Karpas-422 (cell line): ENCODE measurements at regions not wholly inside any gene's neighbourhood (a gene's known extent, or its start where the extent isn't known, plus 50 kb on each side); places are given as distances from the start of the nearest gene placed in this dataset.

Experiments used
- DNase-seq: peaks from one replicate; pipeline ENCODE4 v3.0.0-alpha.2; 2015
- H2AFZ ChIP-seq: fragments of 200-600 bp; sonication (generic); 2 replicates; pipeline ENCODE4 v1.6.1; 2014; ENCODE audit warnings: antibody characterized with exemption, low read length, mixed read lengths
- H3K27ac ChIP-seq: fragments of 200-600 bp; sonication (generic); 2 replicates; pipeline ENCODE4 v1.5.1; 2014; ENCODE audit warnings: mild to moderate bottlenecking, low read length, moderate library complexity
- H3K27me3 ChIP-seq: fragments of 200-600 bp; sonication (generic); 2 replicates; pipeline ENCODE4 v1.6.1; 2014; ENCODE audit warnings: low read length, mixed read lengths
- H3K36me3 ChIP-seq: fragments of 200-600 bp; sonication (generic); 2 replicates; pipeline ENCODE4 v1.6.1; 2014; ENCODE audit warnings: low read length, mixed read lengths; ENCODE audit not compliant: insufficient read depth
- H3K4me1 ChIP-seq: fragments of 200-600 bp; sonication (generic); 2 replicates; pipeline ENCODE4 v1.6.1; 2014; ENCODE audit warnings: mild to moderate bottlenecking, low read length, mixed read lengths
- H3K4me2 ChIP-seq: fragments of 200-600 bp; sonication (generic); 2 replicates; pipeline ENCODE4 v1.6.1; 2014; ENCODE audit warnings: low read length, low read depth, mild to moderate bottlenecking; ENCODE audit not compliant: poor library complexity, severe bottlenecking
- H3K4me3 ChIP-seq: fragments of 200-600 bp; sonication (generic); 2 replicates; pipeline ENCODE4 v1.5.1; 2014; ENCODE audit warnings: mild to moderate bottlenecking, antibody characterized with exemption, low read length, mixed read lengths
- H3K79me2 ChIP-seq: fragments of 200-600 bp; sonication (generic); 2 replicates; pipeline ENCODE4 v1.6.1; 2014; ENCODE audit warnings: mild to moderate bottlenecking, low read length, mixed read lengths
- H3K9ac ChIP-seq: fragments of 200-600 bp; sonication (generic); 2 replicates; pipeline ENCODE4 v1.6.0; 2014; ENCODE audit warnings: low read length
- H3K9me2 ChIP-seq: fragments of 200-600 bp; sonication (generic), shearing (Covaris generic); replicated peaks from 2 replicates; pipeline ENCODE4 v1.6.0; 2014; ENCODE audit warnings: mild to moderate bottlenecking, low read length, moderate library complexity; ENCODE audit not compliant: insufficient read depth
- H3K9me3 ChIP-seq: fragments of 300-700, 200-600 bp; sonication (generic); 2 replicates; pipeline ENCODE4 v1.6.1; 2014; ENCODE audit warnings: low read length, mixed read lengths
- H4K20me1 ChIP-seq: fragments of 200-600 bp; sonication (generic); 2 replicates; pipeline ENCODE4 v1.6.1; 2014; ENCODE audit warnings: mild to moderate bottlenecking, antibody characterized with exemption, low read length, low read depth; ENCODE audit not compliant: insufficient read depth

DNA sequence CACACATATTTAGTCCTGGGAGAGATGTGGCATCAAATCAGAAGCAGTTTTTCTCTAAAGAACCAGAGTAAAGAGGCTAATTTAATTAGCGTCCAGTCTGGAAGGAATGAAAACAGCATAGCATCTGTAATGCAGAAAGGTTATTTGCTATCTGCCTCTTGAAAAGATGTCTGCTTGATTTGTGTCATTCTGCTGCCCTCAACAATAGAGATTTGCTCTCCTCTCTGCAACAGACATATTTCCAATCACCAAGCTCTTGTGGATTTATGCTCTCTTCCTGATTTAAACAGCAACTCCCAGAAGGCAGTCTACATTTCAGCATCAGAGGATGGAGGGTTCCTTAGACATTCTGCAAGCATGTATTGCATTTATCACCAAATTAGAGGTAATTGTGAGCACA is 53.5 kb upstream of the AKAP12 start:
- Histone ChIP-seq H3K36me3 (no peaks in the 10 kb centered on the region), H3K9ac (no peak overlapping the region), H3K4me1 (no peaks in the 10 kb centered on the region), H4K20me1 (no peaks in the 10 kb centered on the region), H3K4me3 (no peak overlapping the region), H3K4me2 (no peak overlapping the region), H3K27me3 (no peaks in the 10 kb centered on the region), H3K79me2 (no peaks in the 10 kb centered on the region), H3K9me2 (no peaks in the 10 kb centered on the region), H2AFZ (no peak overlapping the region), H3K9me3 (no peaks in the 10 kb centered on the region), H3K27ac (no peak overlapping the region)
- DNase-seq: no peak

- Histone ChIP-seq H3K9me2 (no peaks in the 10 kb centered on the region), H4K20me1 (no peaks in the 10 kb centered on the region), H3K36me3 (no peaks in the 10 kb centered on the region), H3K4me3 (no peak overlapping the region), H3K79me2 (no peaks in the 10 kb centered on the region), H3K9ac (no peak overlapping the region), H3K27ac (no peak overlapping the region), H3K27me3 (no peaks in the 10 kb centered on the region), H3K4me1 (no peaks in the 10 kb centered on the region), H3K9me3 (no peaks in the 10 kb centered on the region), H2AFZ (no peak overlapping the region), H3K4me2 (no peak overlapping the region)
- no peak for DNase-seq
Measured at GRCh38 chr6:151186804-151187330, 52.9 kb upstream of the AKAP12 start.
